Smooth muscle cell (in vitro differentiated cells): ENCODE measurements at regions not wholly inside any gene's neighbourhood (a gene's known extent, or its start where the extent isn't known, plus 50 kb on each side); places are given as distances from the start of the nearest gene placed in this dataset.
A peak's percentile ranks its signal among the peaks of the same experiment; 100 is the strongest.

Source experiments
- DNase-seq: peaks from one replicate; lab custom pipeline; 2025; ENCODE audit not compliant: unreplicated experiment; lab: John Stamatoyannopoulos, UW
- H2AFZ ChIP-seq: fragments of 200-600 bp; sonication (generic); 2 replicates; pipeline ENCODE4 v1.6.0; 2016; ENCODE audit warnings: antibody characterized with exemption, low read depth, mild to moderate bottlenecking
- H3F3A ChIP-seq: fragments of 200-600 bp; sonication (generic); 2 replicates; pipeline ENCODE4 v1.6.0; 2017; ENCODE audit warnings: antibody characterized with exemption, low read depth
- H3K27ac ChIP-seq: fragments of 200-600 bp; sonication (generic); 2 replicates; pipeline ENCODE4 v1.5.1; 2016; ENCODE audit warnings: low read depth, mild to moderate bottlenecking
- H3K27me3 ChIP-seq: fragments of 200-600 bp; sonication (generic); 2 replicates; pipeline ENCODE4 v1.6.1; 2016; ENCODE audit warnings: low read depth, mild to moderate bottlenecking
- H3K36me3 ChIP-seq: fragments of 200-600 bp; sonication (generic); 2 replicates; pipeline ENCODE4 v1.5.1; 2016; ENCODE audit warnings: low read depth
- H3K4me1 ChIP-seq: fragments of 200-600 bp; sonication (generic); 2 replicates; pipeline ENCODE4 v1.5.1; 2016; ENCODE audit warnings: low read depth
- H3K4me2 ChIP-seq: fragments of 200-600 bp; sonication (generic); 2 replicates; pipeline ENCODE4 v1.6.0; 2016; ENCODE audit warnings: mild to moderate bottlenecking
- H3K4me3 ChIP-seq: fragments of 200-600 bp; sonication (generic); 2 replicates; pipeline ENCODE4 v1.5.1; 2016; ENCODE audit warnings: mild to moderate bottlenecking
- H3K79me2 ChIP-seq: fragments of 200-600 bp; sonication (generic); 2 replicates; pipeline ENCODE4 v1.6.0; 2016; ENCODE audit warnings: low read depth, mild to moderate bottlenecking
- H3K9ac ChIP-seq: fragments of 200-600 bp; sonication (generic); 2 replicates; pipeline ENCODE4 v1.6.0; 2016; ENCODE audit warnings: low read depth
- H3K9me3 ChIP-seq: fragments of 200-600 bp; sonication (generic); replicated peaks from 2 replicates; pipeline ENCODE4 v1.5.1; 2016; ENCODE audit warnings: low read depth
- H4K20me1 ChIP-seq: fragments of 200-600 bp; sonication (generic); 2 replicates; pipeline ENCODE4 v1.6.0; 2016; ENCODE audit warnings: low read depth
- WGBS: methylation state at CpG from one replicate; pipeline ENCODE4 v1.1.7; 2016; ENCODE audit warnings: low lambda C conversion rate; 5-methylcytosine and 5-hydroxymethylcytosine counted together
- TF ChIP-seq, protein P1 (sequence below): fragments of 200-600 bp; sonication (generic); IDR thresholded peaks from 2 replicates; pipeline ENCODE4 v1.5.1; 2017; ENCODE audit warnings: borderline replicate concordance, mild to moderate bottlenecking, antibody characterized with exemption; ENCODE audit not compliant: insufficient read depth, poor library complexity, severe bottlenecking

DNA sequence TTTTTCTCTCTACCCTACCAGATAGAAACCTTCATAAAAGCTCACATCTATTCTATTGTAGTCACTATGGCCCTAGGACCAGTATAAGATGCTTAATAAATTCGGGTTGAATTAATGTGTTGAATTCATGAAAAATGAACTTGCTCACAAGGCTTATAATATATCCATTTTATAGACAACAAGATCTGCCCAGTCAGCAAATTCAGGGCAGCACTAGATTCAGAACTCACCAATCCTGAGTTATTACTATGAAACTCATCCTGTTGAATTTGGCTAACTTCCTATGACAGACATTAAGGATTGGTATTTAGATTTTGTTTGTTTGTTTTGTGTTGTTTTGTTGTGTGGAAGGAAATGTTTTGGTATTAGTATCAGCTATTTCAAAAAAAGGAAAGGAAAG, 143.6 kb upstream of the CCNG1 start:
- H3K4me2 ChIP-seq = no peak overlapping the region
- H3K79me2 ChIP-seq = no peaks in the 10 kb centered on the region
- TF ChIP-seq, protein P1, sequence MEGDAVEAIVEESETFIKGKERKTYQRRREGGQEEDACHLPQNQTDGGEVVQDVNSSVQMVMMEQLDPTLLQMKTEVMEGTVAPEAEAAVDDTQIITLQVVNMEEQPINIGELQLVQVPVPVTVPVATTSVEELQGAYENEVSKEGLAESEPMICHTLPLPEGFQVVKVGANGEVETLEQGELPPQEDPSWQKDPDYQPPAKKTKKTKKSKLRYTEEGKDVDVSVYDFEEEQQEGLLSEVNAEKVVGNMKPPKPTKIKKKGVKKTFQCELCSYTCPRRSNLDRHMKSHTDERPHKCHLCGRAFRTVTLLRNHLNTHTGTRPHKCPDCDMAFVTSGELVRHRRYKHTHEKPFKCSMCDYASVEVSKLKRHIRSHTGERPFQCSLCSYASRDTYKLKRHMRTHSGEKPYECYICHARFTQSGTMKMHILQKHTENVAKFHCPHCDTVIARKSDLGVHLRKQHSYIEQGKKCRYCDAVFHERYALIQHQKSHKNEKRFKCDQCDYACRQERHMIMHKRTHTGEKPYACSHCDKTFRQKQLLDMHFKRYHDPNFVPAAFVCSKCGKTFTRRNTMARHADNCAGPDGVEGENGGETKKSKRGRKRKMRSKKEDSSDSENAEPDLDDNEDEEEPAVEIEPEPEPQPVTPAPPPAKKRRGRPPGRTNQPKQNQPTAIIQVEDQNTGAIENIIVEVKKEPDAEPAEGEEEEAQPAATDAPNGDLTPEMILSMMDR = no peak
- no peaks in the 10 kb centered on the region for H3K4me1 ChIP-seq
- no peak overlapping the region for H3K27ac ChIP-seq
- no peaks in the 10 kb centered on the region for H4K20me1 ChIP-seq
- no peaks in the 10 kb centered on the region for H3K27me3 ChIP-seq
- H3K4me3 ChIP-seq = no peak overlapping the region
- DNase-seq = no peak
- no peaks in the 10 kb centered on the region for H3K36me3 ChIP-seq
- no peaks in the 10 kb centered on the region for H3K9me3 ChIP-seq
- no peaks in the 10 kb centered on the region for H3F3A ChIP-seq
- 90% methylated on average over 1 of the region's 1 CpG for WGBS
- H3K9ac ChIP-seq = no peak overlapping the region
- no peak overlapping the region for H2AFZ ChIP-seq

DNA sequence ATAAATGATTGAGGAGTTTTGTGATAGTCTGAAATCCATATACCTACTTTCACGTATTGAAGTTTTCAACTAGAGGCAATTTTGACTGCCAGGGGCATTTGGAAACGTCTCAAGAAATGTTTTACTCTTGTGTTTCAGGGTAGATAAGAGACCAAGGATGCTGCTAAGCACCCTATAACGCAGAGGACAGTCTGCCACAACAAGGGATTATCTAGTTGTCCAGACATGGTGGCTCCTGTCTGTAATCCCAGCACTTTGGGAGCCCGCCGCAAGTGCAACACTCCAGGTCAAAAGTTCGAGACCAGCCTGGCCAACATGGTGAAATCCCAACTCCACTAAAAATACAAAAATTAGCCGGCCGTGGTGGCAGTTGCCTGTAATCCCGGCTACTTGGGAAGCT, 133.7 kb upstream of the CCNG1 start:
- TF ChIP-seq, protein P1 = no peak
- Histone ChIP-seq H3K79me2 (no peaks in the 10 kb centered on the region), H3K27me3 (no peaks in the 10 kb centered on the region), H3K4me2 (no peak overlapping the region), H3K9me3 (no peaks in the 10 kb centered on the region), H3K4me1 (no peaks in the 10 kb centered on the region), H3F3A (no peaks in the 10 kb centered on the region), H4K20me1 (no peaks in the 10 kb centered on the region), H3K4me3 (no peak overlapping the region), H3K9ac (no peak overlapping the region), H2AFZ (no peak overlapping the region), H3K36me3 (no peaks in the 10 kb centered on the region), H3K27ac (no peak overlapping the region)
- WGBS = 59% methylated on average over 9 of the region's 9 CpGs
- DNase-seq = no peak

DNA sequence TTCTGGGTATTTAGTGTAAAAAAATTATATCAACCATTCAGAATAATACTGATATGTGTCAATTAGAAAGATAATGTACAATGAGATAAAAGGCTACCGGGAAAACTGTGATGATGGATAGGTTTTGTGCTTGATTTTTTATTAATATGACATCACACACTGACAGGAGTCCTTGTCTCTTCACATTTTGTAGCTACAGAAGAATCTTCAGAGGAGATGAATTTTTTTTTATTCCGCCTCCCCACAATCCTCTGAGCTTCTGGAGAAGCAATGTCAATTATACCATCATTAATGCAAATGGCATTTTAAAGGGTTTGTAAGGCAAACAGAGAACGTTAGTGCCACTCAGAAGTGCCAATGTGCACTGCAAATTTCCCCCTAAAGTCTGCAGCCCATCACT, 131.7 kb upstream of the CCNG1 start:
- Histone ChIP-seq H3K27me3 (no peaks in the 10 kb centered on the region), H4K20me1 (no peaks in the 10 kb centered on the region), H3K4me2 (no peak overlapping the region), H3K9me3 (no peaks in the 10 kb centered on the region), H3F3A (no peaks in the 10 kb centered on the region), H3K36me3 (no peaks in the 10 kb centered on the region), H3K27ac (no peak overlapping the region), H2AFZ (no peak overlapping the region), H3K4me3 (no peak overlapping the region), H3K9ac (no peak overlapping the region), H3K79me2 (no peaks in the 10 kb centered on the region), H3K4me1 (no peaks in the 10 kb centered on the region)
- 66% methylated on average over 3 of the region's 3 CpGs for WGBS
- TF ChIP-seq, protein P1 = no peak
- DNase-seq = no peak

DNA sequence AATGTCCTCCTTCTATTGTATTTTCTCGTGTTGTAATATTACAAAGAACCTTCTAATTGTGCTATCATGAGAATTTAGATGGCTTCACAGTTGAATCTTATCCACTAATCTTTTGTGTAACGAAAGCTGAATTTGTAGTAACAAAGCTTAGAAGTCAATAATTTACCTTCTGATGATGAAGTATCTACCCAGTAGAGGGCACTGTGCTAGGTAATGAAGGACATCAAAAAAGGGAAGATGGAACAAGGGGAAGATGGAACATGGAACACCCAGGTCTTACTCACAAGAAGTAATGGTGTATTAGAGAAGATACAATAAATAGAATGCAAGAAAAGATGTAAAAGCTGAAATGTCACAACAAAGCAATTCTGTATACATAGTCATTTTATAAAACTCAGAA, 131.0 kb upstream of the CCNG1 start:
- no peak for DNase-seq
- Histone ChIP-seq H3K27ac (no peak overlapping the region), H3K4me2 (no peak overlapping the region), H4K20me1 (no peaks in the 10 kb centered on the region), H2AFZ (no peak overlapping the region), H3K9ac (no peak overlapping the region), H3K4me1 (no peaks in the 10 kb centered on the region), H3K79me2 (no peaks in the 10 kb centered on the region), H3K9me3 (no peaks in the 10 kb centered on the region), H3K4me3 (no peak overlapping the region), H3F3A (no peaks in the 10 kb centered on the region), H3K36me3 (no peaks in the 10 kb centered on the region), H3K27me3 (no peaks in the 10 kb centered on the region)
- TF ChIP-seq, protein P1 = peak; percentile 27
- WGBS = 54% methylated on average over 2 of the region's 2 CpGs
